Activated CD4-positive, CD25-positive, alpha-beta regulatory T cell treated with anti-CD3 and anti-CD28 coated beads, Interleukin-2, amount 50 U/mL, for 72 hours (primary cell): ENCODE measurements at regions not wholly inside any gene's neighbourhood (a gene's known extent, or its start where the extent isn't known, plus 50 kb on each side); places are given as distances from the start of the nearest gene placed in this dataset.
"Not testable (repeated sequence)": the region's sequence is repeated elsewhere in the genome, so short reads cannot be mapped to it uniquely, and the experiment has no call there.

Source experiments
- DNase-seq: peaks from one replicate; pipeline ENCODE4 v3.0.0; 2021

- no peak for DNase-seq
Observed at GRCh38 chr5:128813317-128814070, 151.8 kb upstream of the SLC27A6 start.

- no peak for DNase-seq
Observed at GRCh38 chr5:128815201-128815600, 150.1 kb upstream of the SLC27A6 start.

- DNase-seq, result no peak
Observed at GRCh38 chr5:128825826-128826225, 139.5 kb upstream of the SLC27A6 start.

- no peak for DNase-seq
Observed at GRCh38 chr5:128826275-128826674, 139.0 kb upstream of the SLC27A6 start.

GRCh38 chr5:128836571-128836970 is 128.7 kb upstream of the SLC27A6 start:
- DNase-seq, result no peak

- no peak for DNase-seq
Observed at GRCh38 chr5:128838623-128839022, 126.7 kb upstream of the SLC27A6 start.

GRCh38 chr5:128842241-128842640 is 123.0 kb upstream of the SLC27A6 start:
- no peak for DNase-seq

GRCh38 chr5:128844354-128844923 is 120.8 kb upstream of the SLC27A6 start:
- no peak for DNase-seq

GRCh38 chr5:128850049-128850448 is 115.2 kb upstream of the SLC27A6 start:
- DNase-seq, result no peak

- no peak for DNase-seq
Observed at GRCh38 chr5:128854931-128855330, 110.4 kb upstream of the SLC27A6 start.

GRCh38 chr5:128857076-128857677 is 108.1 kb upstream of the SLC27A6 start:
- no peak for DNase-seq

GRCh38 chr5:128858995-128859394 is 106.3 kb upstream of the SLC27A6 start:
- no peak for DNase-seq

- DNase-seq, result not testable (repeated sequence)
Observed at GRCh38 chr5:128861155-128861554, 104.1 kb upstream of the SLC27A6 start.

GRCh38 chr5:128869970-128870369 is 95.3 kb upstream of the SLC27A6 start:
- DNase-seq, result no peak

- DNase-seq, result no peak
Observed at GRCh38 chr5:128870373-128870772, 94.9 kb upstream of the SLC27A6 start.

GRCh38 chr5:128870923-128871322 is 94.4 kb upstream of the SLC27A6 start:
- DNase-seq, result no peak

- no peak for DNase-seq
Observed at GRCh38 chr5:128876569-128877382, 88.5 kb upstream of the SLC27A6 start.

GRCh38 chr5:128877476-128877875 is 87.8 kb upstream of the SLC27A6 start:
- no peak for DNase-seq

GRCh38 chr5:128881502-128882018 is 83.7 kb upstream of the SLC27A6 start:
- DNase-seq, result no peak

GRCh38 chr5:128885649-128886255 is 79.5 kb upstream of the SLC27A6 start:
- DNase-seq, result no peak

GRCh38 chr5:128895122-128895521 is 70.2 kb upstream of the SLC27A6 start:
- DNase-seq, result no peak

GRCh38 chr5:128896675-128897074 is 68.6 kb upstream of the SLC27A6 start:
- DNase-seq, result no peak

- DNase-seq, result no peak
Observed at GRCh38 chr5:128903550-128903949, 61.7 kb upstream of the SLC27A6 start.
